SH-SY5Y (cell line): ENCODE measurements at regions not wholly inside any gene's neighbourhood (a gene's known extent, or its start where the extent isn't known, plus 50 kb on each side); places are given as distances from the start of the nearest gene placed in this dataset.

Source experiments
- GATA2 ChIP-seq: IDR thresholded peaks from 2 replicates; pipeline ENCODE4 v1.6.1; 2011; ENCODE audit warnings: mild to moderate bottlenecking, low read depth, low read length
- GATA3 ChIP-seq: IDR thresholded peaks from 2 replicates; pipeline ENCODE4 v1.6.1; 2011; ENCODE audit warnings: low read depth, mild to moderate bottlenecking, low read length, moderate library complexity

- TF ChIP-seq GATA3 (no peak), GATA2 (no peak)
Measured at GRCh38 chr9:2320114-2320513, 301.5 kb upstream of the VLDLR start.

GRCh38 chr9:2320632-2321031 is 301.0 kb upstream of the VLDLR start:
- TF ChIP-seq GATA2 (no peak), GATA3 (no peak)

GRCh38 chr9:2321523-2322148 is 300.0 kb upstream of the VLDLR start:
- TF ChIP-seq GATA3 (no peak), GATA2 (no peak)

- TF ChIP-seq GATA2 (no peak), GATA3 (no peak)
Measured at GRCh38 chr9:2324742-2325141, 296.8 kb upstream of the VLDLR start.

GRCh38 chr9:2332663-2333062 is 288.9 kb upstream of the VLDLR start:
- TF ChIP-seq GATA3 (no peak), GATA2 (no peak)

GRCh38 chr9:2335260-2335659 is 286.3 kb upstream of the VLDLR start:
- TF ChIP-seq GATA2 (no peak), GATA3 (no peak)

GRCh38 chr9:2336055-2336454 is 285.5 kb upstream of the VLDLR start:
- TF ChIP-seq GATA2 (no peak), GATA3 (no peak)

- TF ChIP-seq GATA3 (no peak), GATA2 (no peak)
Measured at GRCh38 chr9:2337131-2337530, 284.5 kb upstream of the VLDLR start.

GRCh38 chr9:2337627-2338026 is 284.0 kb upstream of the VLDLR start:
- TF ChIP-seq GATA2 (no peak), GATA3 (no peak)

GRCh38 chr9:2338777-2339365 is 282.7 kb upstream of the VLDLR start:
- TF ChIP-seq GATA2 (no peak), GATA3 (no peak)

GRCh38 chr9:2339416-2339815 is 282.2 kb upstream of the VLDLR start:
- no peak for TF ChIP-seq GATA2
- TF ChIP-seq GATA3, result no peak

- TF ChIP-seq GATA3, result no peak
- no peak for TF ChIP-seq GATA2
Measured at GRCh38 chr9:2340046-2340760, 281.4 kb upstream of the VLDLR start.

- TF ChIP-seq GATA2, result no peak
- TF ChIP-seq GATA3, result no peak
Measured at GRCh38 chr9:2341126-2341525, 280.5 kb upstream of the VLDLR start.

GRCh38 chr9:2341956-2342355 is 279.6 kb upstream of the VLDLR start:
- TF ChIP-seq GATA2, result no peak
- TF ChIP-seq GATA3, result no peak

GRCh38 chr9:2343756-2344155 is 277.8 kb upstream of the VLDLR start:
- TF ChIP-seq GATA3 (no peak), GATA2 (no peak)
